ENCODE measurements at regions not wholly inside any gene's neighbourhood (a gene's known extent, or its start where the extent isn't known, plus 50 kb on each side); places are given as distances from the start of the nearest gene placed in this dataset.

DNA sequence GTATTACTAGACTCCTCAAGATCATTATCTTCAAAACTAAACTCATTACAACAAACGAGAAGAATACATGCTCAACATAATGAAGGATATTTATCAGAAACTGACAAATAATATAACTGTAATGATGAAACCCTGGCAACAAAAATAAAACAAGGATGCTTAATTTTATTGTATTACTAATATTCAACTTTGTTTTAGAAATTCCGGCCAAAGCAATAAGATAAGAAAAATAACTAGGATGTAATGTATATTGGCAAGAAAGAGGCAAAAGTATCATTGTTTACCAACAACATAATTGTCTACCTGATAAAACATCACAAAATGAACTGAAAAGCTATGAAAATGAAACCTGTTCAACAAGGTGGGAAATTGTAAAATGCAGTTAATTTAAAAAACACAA, 588.3 kb upstream of the ZFHX3 start:
- DNase-seq (ENCODE audit: low spot score) (no peak), ATAC-seq (ENCODE audit: low FRiP score) (no peak)
- TF ChIP-seq, protein P1, sequence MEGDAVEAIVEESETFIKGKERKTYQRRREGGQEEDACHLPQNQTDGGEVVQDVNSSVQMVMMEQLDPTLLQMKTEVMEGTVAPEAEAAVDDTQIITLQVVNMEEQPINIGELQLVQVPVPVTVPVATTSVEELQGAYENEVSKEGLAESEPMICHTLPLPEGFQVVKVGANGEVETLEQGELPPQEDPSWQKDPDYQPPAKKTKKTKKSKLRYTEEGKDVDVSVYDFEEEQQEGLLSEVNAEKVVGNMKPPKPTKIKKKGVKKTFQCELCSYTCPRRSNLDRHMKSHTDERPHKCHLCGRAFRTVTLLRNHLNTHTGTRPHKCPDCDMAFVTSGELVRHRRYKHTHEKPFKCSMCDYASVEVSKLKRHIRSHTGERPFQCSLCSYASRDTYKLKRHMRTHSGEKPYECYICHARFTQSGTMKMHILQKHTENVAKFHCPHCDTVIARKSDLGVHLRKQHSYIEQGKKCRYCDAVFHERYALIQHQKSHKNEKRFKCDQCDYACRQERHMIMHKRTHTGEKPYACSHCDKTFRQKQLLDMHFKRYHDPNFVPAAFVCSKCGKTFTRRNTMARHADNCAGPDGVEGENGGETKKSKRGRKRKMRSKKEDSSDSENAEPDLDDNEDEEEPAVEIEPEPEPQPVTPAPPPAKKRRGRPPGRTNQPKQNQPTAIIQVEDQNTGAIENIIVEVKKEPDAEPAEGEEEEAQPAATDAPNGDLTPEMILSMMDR (IDR thresholded peaks at IDR 0.05) = no peak

- TF ChIP-seq, protein P1 (IDR thresholded peaks at IDR 0.05) = no peak
- ATAC-seq (ENCODE audit: low FRiP score) (no peak), DNase-seq (ENCODE audit: low spot score) (no peak)
Observed at GRCh38 chr16:73629011-73629410, 581.1 kb upstream of the ZFHX3 start.

DNA sequence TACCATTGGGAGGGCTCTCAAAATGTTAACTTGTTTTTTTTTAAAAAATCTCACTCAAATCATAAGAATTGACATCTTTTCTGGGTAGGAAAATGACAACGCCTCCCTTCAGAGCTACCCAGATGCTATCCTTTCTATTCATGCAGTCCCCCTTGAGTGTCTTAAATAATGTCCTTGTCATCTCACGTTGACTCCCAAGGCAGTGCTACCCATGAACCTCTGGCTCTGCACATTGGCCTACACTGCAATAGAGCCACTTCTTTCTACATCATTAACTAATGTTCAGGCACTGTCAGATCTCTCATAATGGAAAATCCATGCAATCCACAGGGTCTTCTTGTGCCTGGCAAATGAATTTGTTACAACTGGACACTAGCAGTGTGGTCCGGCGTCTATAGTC, 569.8 kb upstream of the ZFHX3 start:
- ATAC-seq (ENCODE audit: low FRiP score) = no peak
- DNase-seq (ENCODE audit: low spot score) = no peak
- TF ChIP-seq, protein P1 (IDR thresholded peaks at IDR 0.05) = no peak

GRCh38 chr16:73616770-73617169, 568.8 kb upstream of the ZFHX3 start:
- no peak for DNase-seq (ENCODE audit: low spot score)
- TF ChIP-seq, protein P1 (IDR thresholded peaks at IDR 0.05) = no peak
- no peak for ATAC-seq (ENCODE audit: low FRiP score)

GRCh38 chr16:73616166-73616753, 568.3 kb upstream of the ZFHX3 start:
- ATAC-seq (ENCODE audit: low FRiP score) (no peak), DNase-seq (ENCODE audit: low spot score) (no peak)
- TF ChIP-seq, protein P1 (IDR thresholded peaks at IDR 0.05) = no peak

DNA sequence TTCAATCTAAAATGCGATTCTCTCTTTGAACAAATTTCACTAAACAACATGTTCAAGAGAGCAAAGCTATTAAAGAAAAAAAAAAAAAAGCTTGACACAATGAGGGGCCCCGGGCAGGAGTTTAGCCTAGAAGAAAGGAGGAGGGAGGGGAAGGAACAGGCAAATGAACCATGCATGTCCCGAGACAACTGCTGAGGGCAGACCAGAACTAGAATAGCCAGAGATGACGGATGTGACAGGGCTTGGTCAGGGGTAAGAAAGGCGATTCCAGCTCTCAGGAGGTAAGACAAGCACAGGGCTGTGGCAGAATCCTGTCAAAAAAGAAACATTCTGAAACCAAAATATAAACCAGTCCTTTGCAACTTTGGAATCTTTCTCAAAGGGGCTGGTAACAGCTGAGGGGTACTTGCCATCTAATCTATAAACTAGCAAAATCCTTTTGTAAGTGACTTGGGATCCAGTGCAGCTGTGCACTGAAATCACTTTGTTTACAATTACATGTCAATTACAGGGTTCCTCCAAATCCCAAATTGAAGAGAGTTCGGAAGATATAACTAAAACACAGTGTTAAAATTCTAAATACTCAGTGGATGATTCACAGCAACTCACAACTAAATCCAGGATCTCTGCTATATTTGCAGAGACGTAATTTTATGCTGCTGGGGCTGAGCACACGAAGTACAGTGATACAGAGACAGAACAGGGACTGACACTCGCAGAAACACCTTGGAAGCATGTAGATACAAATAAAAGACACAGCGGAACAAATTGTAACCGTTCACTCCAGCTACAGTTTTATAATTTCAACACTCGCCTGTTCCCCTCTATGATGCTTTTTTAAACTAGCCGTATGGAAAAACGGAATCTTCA, 567.4 kb upstream of the ZFHX3 start:
- TF ChIP-seq, protein P1 (IDR thresholded peaks at IDR 0.05) = no peak
- ATAC-seq (ENCODE audit: low FRiP score) (no peak), DNase-seq (ENCODE audit: low spot score) (no peak)

GRCh38 chr16:73614131-73614530, 566.2 kb upstream of the ZFHX3 start:
- ATAC-seq (ENCODE audit: low FRiP score) (no peak), DNase-seq (ENCODE audit: low spot score) (no peak)
- TF ChIP-seq, protein P1 (IDR thresholded peaks at IDR 0.05) = no peak

Data from omental fat pad (tissue), 3 donors.